ENCODE measurements at regions not wholly inside any gene's neighbourhood (a gene's known extent, or its start where the extent isn't known, plus 50 kb on each side); places are given as distances from the start of the nearest gene placed in this dataset.

GRCh38 chr12:61502179-61502578 lies 758.0 kb upstream of the USP15 start:
- TF ChIP-seq CTCF (IDR thresholded peaks at IDR 0.05; ENCODE audit: poor library complexity, severe bottlenecking) = no peak
- TF ChIP-seq SMC3 (conservative IDR thresholded peaks at IDR 0.05; ENCODE audit: poor library complexity) = no peak
- TF ChIP-seq MXI1 (conservative IDR thresholded peaks at IDR 0.05; ENCODE audit: poor library complexity, severe bottlenecking) = no peak
- no peak for TF ChIP-seq EP300 (conservative IDR thresholded peaks at IDR 0.05; ENCODE audit: poor library complexity, severe bottlenecking)
- TF ChIP-seq POLR2AphosphoS5 (IDR thresholded peaks at IDR 0.05) = no peak
- no peak for TF ChIP-seq TAF1 (IDR thresholded peaks at IDR 0.05; ENCODE audit: low read depth)
- TF ChIP-seq EZH2 (IDR thresholded peaks at IDR 0.05; ENCODE audit: borderline replicate concordance, insufficient read depth, low read length, poor library complexity, severe bottlenecking) = no peak
- TF ChIP-seq, protein P1, sequence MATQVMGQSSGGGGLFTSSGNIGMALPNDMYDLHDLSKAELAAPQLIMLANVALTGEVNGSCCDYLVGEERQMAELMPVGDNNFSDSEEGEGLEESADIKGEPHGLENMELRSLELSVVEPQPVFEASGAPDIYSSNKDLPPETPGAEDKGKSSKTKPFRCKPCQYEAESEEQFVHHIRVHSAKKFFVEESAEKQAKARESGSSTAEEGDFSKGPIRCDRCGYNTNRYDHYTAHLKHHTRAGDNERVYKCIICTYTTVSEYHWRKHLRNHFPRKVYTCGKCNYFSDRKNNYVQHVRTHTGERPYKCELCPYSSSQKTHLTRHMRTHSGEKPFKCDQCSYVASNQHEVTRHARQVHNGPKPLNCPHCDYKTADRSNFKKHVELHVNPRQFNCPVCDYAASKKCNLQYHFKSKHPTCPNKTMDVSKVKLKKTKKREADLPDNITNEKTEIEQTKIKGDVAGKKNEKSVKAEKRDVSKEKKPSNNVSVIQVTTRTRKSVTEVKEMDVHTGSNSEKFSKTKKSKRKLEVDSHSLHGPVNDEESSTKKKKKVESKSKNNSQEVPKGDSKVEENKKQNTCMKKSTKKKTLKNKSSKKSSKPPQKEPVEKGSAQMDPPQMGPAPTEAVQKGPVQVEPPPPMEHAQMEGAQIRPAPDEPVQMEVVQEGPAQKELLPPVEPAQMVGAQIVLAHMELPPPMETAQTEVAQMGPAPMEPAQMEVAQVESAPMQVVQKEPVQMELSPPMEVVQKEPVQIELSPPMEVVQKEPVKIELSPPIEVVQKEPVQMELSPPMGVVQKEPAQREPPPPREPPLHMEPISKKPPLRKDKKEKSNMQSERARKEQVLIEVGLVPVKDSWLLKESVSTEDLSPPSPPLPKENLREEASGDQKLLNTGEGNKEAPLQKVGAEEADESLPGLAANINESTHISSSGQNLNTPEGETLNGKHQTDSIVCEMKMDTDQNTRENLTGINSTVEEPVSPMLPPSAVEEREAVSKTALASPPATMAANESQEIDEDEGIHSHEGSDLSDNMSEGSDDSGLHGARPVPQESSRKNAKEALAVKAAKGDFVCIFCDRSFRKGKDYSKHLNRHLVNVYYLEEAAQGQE (IDR thresholded peaks at IDR 0.05; ENCODE audit: borderline replicate concordance) = no peak

Measured in neural cell (in vitro differentiated cells).